ENCODE measurements at regions not wholly inside any gene's neighbourhood (a gene's known extent, or its start where the extent isn't known, plus 50 kb on each side); places are given as distances from the start of the nearest gene placed in this dataset.

DNA sequence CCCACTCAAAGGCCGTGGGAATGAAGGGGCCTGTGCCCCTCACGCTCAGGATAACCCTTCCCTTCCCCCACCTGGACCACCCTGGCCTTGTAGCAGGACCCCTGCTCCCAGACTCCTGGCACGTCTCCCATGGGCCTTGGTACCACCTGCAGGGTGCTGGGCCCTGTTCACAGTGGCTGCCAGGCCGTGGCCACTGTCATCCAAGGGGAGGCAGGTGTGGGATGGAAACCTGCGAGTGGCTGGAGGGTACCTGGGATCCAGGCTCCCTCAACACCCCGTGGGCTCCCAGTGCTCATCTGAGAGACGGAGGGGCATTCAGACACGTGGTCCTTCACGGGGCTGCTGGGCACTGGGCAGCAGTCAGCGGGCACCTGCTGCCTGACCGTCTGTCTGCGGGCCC is 75.6 kb upstream of the CIBAR2 start:
- DNase-seq (ENCODE audit: low read depth): no peak

DNA sequence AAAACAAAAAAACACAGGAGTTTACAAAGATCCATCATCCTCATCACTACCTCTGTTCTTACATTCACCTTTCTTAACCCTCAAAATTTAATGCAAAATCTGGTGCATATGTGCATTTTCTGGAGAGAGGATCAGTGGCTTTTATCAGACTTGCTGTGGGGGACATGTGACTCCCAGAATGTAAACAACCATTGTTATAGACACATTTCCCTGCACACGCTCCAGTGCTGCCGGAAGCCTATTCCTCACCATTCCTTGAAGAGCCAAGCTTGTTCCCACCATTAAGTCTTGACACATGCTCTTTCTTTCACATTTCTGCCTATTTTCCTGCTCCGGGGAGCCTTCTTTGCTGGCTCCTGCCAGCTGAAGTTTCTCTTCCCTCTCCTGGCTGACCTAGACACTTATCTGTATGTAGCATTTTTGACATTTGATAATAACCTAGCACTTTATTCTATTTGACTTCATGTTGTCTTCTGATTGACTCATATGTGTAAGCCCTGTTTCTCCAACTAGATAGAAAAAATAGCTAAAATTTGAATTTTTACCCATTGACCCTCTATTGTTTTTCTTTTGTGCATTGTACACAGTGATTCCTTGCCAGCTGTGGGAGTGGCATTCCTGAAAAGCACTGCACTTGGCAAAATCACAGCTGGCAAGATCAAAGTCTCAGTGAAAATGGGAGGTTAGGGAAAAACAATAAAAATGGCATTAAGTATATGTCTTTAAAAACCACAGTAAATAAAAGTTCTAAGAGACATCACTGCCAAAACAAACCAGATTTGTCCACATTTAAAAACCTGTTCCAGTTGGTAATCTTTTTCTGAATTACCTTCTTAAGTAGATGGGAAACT is 76.8 kb upstream of the CIBAR2 start:
- DNase-seq (ENCODE audit: low read depth): no peak

DNA sequence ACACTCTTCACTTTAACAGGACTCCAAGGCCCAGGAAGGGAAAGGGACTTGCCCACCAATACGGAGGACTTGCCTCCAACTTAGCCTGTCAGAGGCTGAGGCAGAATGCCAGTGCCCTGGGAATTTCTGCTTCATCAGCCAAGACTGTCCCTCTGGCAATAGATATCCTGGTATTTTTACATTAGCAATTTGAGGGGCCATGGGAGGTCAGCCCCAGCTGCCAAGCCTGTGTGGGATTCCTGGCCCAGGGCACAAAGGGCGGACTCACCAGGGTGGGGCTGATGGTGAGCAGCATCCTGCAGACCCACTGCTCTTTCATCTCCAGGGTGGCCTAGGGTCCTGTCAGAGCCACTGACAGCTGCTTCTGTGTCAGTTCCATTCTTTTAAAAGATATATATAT is 78.3 kb upstream of the CIBAR2 start:
- no peak for DNase-seq (ENCODE audit: low read depth)

DNA sequence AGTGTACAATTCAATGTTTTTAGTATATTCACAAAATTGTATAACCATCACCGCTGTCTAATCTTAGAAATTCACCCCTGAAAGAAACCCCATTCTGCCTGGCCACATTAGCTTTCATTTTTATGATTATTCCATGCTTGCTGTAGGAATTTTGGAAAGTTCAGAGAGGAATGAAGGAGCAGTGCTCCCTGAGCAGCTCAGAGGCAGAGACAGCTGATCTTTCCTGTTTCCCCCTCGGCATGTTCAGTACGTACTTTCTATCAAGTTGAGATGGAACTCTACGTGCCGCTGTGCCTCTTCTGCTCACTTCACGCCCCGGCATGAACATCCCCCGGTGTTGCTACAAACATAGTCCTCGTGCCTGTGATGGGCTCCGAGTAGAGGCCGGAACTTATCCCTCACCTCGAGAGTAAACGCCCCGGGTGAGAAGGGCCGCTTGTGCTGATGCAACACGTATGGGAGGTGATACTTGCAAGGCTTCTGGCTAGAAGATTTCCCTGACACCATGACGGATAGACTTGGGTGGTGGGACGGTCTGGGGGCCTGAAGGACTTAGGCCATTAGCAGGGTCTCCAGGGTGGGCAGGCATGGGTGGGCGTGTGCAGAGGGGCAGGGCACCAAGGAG is 79.2 kb upstream of the CIBAR2 start:
- DNase-seq (ENCODE audit: low read depth): no peak

DNA sequence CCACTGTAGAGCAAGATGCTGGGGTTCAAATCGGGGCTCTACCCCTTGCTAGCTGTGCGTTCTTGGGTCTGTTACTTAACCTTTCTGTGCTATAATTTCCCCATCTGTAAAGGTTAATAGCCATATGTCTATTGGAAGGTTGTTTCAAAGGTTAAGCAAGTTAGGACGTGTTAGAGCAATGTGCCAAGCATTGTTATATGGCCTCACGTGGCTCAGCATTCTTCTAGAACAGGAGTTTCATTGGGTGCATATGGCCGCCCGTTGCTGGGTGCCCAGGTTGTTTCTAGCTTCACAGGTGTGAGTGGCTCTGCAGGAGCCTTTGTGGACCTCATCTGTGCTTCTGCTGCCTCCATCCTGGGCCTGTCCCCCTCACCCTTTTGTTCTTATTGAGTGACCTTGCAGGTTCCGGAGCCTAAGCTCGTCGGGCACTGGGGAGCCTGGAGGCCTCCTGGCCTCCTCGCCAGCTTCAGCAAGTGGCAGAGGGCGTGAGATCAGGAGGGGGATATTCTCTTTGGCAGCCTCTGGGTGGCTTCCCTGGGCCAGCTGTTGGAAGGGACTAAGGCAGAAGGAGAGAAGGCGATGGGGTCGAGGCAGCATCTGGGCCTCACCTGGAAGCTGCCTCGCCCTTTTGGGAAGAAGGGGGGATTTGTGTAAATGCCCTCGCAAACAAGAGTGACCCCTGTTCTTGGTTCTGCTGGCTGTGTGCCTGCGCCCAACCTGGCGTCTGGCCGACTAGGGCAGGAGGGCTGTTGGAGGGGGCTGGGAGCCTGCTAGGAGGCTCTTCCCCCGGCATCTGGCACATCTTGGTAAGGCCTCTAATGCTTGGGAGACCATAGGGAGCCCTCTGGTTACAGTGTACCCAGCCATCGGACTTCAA is 80.2 kb upstream of the CIBAR2 start:
- DNase-seq (ENCODE audit: low read depth): no peak

DNA sequence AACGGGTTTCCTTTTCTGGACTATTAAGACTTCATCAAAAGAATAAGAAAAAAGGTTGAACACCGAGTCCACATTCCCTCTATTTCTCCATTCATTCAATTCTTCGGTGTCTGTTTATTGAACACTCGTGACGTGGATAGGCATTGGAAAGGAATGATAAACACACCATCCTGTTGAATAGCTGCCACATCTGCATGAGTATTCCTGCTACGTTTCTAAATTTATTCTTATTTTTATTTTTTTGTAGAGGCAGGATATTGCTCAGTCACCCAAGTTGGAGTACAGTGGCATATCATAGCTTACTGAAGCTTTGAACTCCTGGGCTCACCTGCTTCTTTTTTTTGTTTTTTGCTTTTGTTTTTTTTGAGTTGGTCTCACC is 80.8 kb upstream of the CIBAR2 start:
- DNase-seq (ENCODE audit: low read depth): no peak

DNA sequence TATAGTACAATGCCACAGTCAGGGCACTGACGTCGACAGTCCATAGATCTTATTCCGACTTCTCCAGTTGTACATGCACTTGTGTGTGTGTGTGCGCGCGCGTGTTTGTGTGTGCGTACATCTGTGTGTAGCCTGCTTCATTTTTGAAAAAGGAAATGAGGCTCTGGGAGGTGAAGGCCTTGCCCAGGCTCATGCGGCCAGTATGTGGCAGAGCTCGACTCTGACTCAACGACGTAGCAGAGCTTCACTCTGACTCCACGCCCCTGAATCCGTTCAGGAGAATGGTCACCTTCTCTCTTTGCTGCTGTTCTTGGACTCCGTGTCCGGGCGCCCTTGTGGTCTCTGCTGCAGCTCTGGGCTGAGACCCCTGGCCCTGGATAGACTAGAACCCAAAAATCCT is 81.6 kb upstream of the CIBAR2 start:
- DNase-seq (ENCODE audit: low read depth): no peak

DNA sequence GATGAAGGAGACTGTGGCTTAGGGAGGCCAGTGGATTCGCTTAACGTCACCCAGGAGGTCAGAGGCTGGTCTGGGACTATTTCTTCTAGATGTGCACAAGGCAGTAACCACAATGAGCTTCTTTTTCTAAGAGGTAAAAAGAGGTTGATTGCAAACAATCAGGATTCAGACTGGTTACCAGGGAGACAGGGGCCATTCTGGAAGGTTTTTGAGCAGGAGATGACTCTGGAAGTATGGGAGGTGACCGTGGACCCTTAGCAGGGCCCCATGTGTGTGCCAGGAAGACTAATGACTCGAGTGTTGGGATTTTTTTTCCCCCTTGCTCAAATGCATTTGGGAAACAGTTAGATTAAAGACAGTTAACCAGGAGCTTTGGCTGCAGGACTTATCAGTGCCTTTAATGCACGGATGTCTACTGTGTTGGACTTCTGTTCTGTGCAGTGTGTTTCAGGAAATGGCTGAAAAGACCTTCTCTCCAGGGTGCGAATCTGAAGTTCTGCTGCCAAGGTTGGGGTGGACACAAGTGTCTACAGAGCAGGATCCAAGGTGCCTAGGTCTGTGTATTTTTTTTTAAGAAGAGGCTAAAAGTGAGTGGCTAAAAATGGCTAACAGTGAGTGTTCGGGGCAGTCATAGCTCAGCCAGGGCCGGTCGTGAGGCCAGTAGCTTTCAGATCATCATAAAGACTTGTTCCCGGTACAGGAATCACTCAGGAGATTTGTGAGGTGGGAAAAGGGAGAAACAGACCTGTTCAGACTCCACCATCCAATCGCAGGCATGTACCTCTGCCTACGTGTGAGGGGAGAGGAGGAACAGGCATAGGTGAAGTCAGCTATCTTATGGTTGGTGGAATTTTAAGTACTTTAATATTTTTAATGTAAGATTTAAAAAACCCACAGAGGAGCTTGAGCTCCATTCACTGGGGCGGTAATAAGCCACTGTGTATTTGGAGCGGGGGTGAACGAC is 82.3 kb upstream of the CIBAR2 start:
- DNase-seq (ENCODE audit: low read depth): no peak

DNA sequence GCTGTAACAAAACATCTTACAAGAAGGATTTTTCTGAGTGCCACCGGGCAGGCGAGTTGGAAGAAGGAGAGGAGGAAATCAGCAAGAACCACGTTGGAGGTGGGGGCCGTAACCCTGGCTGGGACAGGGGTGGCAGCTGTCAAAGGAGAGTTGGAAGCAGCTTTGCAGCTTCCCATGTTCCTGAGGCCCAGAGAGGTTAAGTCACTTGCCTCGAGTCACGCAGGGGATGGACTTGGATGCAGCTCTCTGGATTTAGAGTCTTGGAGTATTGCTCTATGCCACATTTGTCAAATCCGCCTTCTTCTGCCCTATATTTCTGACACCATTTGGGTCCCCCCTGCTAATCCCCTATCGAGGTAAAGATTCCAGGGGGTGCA is 83.0 kb upstream of the CIBAR2 start:
- DNase-seq (ENCODE audit: low read depth): no peak

DNA sequence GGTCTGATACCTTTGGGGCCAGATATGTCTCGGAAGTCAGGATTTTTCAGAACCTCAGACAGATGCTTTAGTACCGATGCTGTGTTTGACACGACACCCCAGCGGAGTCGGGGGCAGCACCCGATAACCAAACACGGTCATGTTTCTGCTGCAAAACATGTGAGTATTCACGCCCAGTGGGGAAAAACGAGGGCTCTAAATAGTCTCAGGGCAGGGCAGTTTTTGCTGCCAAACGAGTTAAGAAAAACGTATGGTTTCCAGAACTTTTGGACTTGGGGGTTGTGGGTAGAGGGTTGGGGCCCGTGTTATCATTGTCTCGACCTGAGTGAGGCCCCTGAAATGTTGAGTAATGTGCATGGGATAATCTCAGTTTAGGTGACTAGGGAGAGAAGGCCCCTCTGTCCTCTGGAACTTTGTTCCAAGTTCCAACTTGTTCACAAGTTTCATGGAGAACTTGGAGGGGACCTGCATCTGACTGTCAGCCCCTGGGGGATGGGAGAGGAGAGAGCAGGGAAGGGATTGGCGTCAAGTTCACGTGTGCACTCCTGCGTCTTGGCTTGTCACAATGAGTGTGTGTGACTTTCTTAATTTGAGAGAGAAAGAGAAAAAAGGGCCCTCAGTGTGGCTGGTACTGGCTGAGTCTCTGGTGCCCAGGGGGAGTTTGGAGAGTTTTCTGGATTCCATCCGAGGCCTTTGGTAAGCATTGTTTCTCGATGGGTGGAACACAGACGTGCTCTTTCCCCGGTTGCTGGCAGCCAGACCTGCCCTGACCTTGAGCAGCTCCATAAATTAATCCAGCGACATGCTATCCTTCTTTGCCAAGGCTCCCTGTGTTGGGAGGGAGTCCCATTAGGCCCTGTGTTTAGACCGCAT is 83.9 kb upstream of the CIBAR2 start:
- DNase-seq (ENCODE audit: low read depth): no peak

DNA sequence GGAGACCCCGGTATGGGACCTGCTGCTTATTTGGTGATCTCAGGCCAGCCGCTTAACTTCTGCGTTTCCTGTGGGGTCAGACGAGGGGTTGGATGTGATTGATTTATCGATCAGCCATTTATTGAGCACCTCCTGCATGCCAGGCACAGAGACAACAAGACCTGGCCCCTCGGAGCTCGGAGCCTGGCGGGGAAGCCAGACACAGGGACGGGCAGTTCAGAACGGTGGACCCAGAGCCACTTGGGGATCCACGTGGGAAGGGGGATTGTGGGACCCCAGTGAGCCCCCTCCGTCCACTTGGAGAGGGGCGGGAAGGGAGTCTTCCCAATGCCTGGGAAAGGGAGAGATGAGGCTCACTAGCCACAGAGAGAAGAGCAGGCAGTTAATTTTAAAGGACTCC is 84.7 kb upstream of the CIBAR2 start:
- no peak for DNase-seq (ENCODE audit: low read depth)

DNA sequence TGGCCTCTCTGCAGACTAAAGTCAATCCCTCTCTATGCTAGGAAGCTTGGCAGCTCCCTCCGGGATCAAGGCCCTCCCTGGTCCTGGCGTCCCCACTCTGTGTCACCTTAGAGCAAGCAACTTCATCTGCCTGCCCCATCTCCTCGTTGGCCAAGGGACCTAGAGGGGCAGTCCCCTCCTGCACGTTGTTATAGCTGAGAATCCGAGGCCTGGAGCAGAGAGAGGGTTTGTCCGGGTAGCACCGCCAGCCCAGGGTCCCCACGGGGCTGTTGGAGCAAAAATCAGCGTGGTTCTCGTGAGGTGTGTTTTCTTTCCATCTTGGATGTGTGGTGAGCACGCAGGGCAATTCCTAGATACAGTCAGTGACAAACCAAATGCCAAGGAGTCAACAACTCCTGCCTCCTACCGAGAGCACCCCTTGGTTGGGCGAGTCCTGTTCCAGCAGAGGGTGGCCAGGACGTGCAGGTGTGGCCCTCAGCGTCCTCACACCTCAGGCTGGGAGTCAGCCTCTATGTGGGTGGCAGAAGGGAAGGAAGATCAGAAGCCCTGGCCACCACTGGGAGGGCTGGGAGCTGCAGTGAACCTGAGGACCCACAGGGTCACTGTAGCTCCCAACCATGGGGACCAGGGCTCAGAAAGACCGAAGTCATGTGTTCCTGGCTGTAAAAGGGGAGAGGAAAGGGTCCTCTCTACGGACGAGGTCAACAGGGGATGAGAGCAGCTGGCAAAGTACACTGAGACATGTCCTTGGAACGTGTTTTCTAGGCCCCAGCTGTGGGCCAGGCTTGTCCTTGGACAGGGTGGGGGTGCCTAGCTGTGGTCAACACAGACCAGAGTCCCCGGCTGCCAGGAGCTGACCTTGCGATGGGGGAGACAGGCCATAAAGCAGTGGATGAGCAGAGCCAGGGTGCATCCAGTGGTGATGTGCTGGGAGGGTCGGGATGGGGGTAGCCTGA is 85.6 kb upstream of the CIBAR2 start:
- DNase-seq (ENCODE audit: low read depth): no peak

DNA sequence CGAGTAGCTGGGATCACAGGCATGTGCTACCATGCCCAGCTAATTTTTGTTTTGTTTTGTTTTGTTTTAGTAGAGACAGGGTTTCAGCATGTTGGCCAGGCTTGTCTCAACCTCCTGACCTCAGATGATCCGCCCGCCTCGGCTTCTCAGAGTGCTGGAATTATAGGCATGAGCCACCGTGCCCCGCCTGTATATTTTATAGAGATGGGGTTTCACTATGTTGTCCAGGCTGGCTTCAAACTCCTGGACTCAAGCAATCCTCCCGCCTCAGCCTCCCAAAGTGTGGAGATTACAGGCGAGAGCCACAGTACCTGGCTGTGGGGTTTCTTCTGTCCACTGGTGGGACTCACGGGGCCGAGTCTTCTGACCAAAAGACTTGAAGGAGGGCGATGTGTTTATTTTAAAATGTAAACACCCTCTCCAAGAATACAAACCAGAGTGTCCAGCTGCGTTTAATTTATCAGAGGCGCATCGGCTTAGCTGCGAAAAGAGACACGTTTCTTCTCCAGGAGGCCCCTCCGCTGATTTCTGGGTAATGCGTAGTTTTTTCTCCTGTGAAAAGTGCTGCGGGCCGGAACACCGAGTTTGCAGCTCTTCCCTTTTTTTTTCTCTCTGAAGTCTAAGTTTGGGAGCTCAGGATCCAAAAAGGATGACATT is 86.9 kb upstream of the CIBAR2 start:
- DNase-seq (ENCODE audit: low read depth): no peak

DNA sequence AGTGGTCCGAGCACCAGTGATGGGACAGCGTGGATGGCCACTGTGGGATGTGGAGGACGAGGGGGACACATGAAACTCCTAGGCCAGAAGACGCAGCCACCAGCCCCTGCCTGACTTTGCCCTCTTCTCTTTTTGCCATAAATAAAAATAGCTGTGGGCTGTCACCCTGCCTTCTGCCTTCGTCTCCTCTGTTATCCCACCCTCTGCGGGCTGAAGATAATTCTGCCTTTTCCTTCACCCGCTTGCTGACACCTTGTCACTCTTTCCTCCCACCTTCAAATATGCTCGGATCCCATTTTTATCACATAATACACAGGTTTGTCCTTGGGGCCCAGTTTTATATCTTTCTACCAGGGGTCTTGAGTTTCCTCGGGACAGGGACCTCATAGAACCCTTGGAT is 87.6 kb upstream of the CIBAR2 start:
- DNase-seq (ENCODE audit: low read depth): no peak

DNA sequence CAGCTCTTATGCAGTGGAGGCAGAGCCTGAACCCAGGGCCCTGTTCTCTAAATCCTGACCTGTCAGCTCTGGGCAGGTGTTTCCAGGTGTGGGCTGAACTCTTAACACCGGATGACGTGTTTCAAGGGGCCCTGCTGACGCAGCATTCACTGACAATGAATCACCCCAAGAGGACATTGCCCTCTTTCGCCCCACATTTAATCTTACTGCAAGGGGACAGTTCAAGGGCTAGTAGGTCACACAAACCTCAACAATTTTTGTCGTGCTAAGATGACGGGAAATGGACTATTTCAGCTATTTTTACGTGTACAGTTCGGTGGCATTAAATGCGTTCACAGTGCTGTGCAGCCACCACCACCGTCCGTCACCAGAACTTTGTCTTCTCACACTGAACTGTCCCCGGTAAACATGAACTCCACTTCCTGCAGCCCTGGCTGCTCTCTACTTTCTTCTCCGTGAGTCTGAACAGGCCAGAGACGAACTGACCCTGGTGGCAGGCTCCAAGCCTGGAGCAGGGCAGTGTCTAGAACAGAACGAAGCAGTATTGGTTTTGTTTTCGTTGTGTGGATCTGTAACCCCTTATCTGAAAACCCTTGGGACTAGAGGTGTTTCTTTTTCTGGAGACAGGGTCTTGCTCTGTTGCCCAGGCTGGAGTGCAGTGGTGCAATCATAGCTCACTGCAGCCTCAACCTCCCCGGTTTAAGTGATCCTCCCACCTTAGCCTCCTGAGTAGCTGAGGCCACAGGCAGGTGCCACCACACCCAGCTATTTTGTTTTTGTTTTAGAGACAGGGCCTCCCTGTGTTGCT is 88.4 kb upstream of the CIBAR2 start:
- DNase-seq (ENCODE audit: low read depth): no peak

DNA sequence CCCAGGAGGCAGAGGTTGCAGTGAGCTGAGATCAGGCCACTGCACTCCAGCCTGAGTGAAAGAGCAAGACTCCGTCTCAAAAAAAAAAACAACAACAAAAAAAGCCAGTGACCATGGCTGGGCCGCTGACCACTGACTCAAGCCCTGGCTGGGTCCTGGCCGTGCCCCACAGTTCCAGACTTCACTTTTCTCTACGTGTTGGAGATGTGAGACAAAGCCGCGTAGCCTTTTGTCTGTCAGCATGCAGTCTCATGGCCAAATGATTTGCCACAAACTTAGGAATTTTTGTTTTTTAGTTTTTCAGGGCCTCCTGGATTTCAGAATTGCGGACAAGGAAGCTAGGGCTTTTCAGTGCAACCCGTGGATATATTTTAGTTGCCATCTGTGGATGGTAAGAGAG is 89.3 kb upstream of the CIBAR2 start:
- no peak for DNase-seq (ENCODE audit: low read depth)

DNA sequence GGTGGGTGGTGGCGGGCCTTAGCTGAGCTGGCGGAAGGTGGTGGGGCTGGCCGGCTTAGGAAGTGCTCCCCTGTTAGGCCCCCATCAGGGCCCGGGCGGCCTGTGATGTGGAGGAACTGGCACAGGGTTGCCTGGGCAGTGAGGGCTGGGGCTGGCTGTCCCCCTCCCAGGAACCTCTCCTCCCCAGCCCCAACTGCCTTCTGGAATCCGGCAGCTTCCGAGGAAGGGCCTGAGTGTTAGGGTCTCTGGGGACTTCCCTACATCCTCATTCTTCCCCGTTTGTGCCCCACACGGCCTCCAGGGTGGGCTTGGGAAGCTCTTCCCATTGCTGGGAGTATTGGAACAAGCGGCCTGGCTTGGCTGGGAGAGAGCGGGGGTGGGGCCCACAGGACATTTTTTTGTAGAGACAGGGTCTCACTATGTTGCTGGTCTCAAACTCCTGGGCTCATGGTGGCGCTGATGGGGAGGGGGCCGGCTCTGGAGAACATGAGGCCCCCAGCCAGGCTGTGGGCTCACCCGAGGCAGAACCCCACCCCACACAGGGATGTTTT is 89.9 kb upstream of the CIBAR2 start:
- DNase-seq (ENCODE audit: low read depth): no peak
